GM23338 (cell line): ENCODE measurements at regions not wholly inside any gene's neighbourhood (a gene's known extent, or its start where the extent isn't known, plus 50 kb on each side); places are given as distances from the start of the nearest gene placed in this dataset.

Experiments used
- ATAC-seq: fragments of 200-7000 bp; cut with Tn5 transposase; 3 replicates; pipeline ENCODE4 v1.9.1; 2020
- DNase-seq: peaks from one replicate; pipeline ENCODE4 v3.0.0-alpha.2; 2015; ENCODE audit warnings: low spot score
- H2AFZ ChIP-seq: fragments of 200-600 bp; sonication (generic); 2 replicates; pipeline ENCODE4 v1.8.0; 2016; ENCODE audit warnings: antibody characterized with exemption, mild to moderate bottlenecking, moderate library complexity
- H3F3A ChIP-seq: fragments of 200-600 bp; sonication (generic); replicated peaks from 2 replicates; pipeline ENCODE4 v1.8.0; 2017; ENCODE audit warnings: antibody characterized with exemption, mixed run types, low read depth
- H3K27ac ChIP-seq: fragments of 200-600 bp; sonication (generic); 2 replicates; pipeline ENCODE4 v1.6.1; 2016; ENCODE audit warnings: low read depth
- H3K27me3 ChIP-seq: fragments of 200-600 bp; sonication (generic); 2 replicates; pipeline ENCODE4 v1.8.0; 2016; ENCODE audit warnings: mild to moderate bottlenecking, mixed run types, moderate library complexity; ENCODE audit not compliant: insufficient read depth
- H3K36me3 ChIP-seq: fragments of 200-600 bp; sonication (generic); 2 replicates; pipeline ENCODE4 v1.8.0; 2016; ENCODE audit warnings: mild to moderate bottlenecking; ENCODE audit not compliant: insufficient read depth
- H3K4me1 ChIP-seq: fragments of 200-600 bp; sonication (generic); 2 replicates; pipeline ENCODE4 v1.8.0; 2016; ENCODE audit warnings: mild to moderate bottlenecking, moderate library complexity; ENCODE audit not compliant: insufficient read depth
- H3K4me2 ChIP-seq: fragments of 200-600 bp; sonication (generic); 2 replicates; pipeline ENCODE4 v1.7.1; 2017; ENCODE audit warnings: mixed run types
- H3K4me3 ChIP-seq: fragments of 200-600 bp; sonication (generic); 2 replicates; pipeline ENCODE4 v1.6.1; 2016; ENCODE audit warnings: mixed run types
- H3K79me2 ChIP-seq: fragments of 200-600 bp; sonication (generic); replicated peaks from 2 replicates; pipeline ENCODE4 v1.8.0; 2017; ENCODE audit warnings: mild to moderate bottlenecking; ENCODE audit not compliant: insufficient read depth
- H3K9me2 ChIP-seq: fragments of 200-600 bp; sonication (generic); 2 replicates; pipeline ENCODE4 v1.8.0; 2017; ENCODE audit not compliant: insufficient read depth
- H4K20me1 ChIP-seq: fragments of 200-600 bp; sonication (generic); replicated peaks from 2 replicates; pipeline ENCODE4 v1.8.0; 2017; ENCODE audit warnings: mild to moderate bottlenecking; ENCODE audit not compliant: insufficient read depth
- H3K27ac Mint-ChIP-seq: 2 replicates; pipeline ENCODE4 v1.8.0; 2020; ENCODE audit warnings: inconsistent platforms, mild to moderate bottlenecking, moderate library complexity, mixed read lengths
- H3K27me3 Mint-ChIP-seq: 3 replicates; pipeline ENCODE4 v1.8.0; 2022; ENCODE audit warnings: low read depth, mild to moderate bottlenecking, moderate library complexity, mixed read lengths, inconsistent platforms; ENCODE audit not compliant: insufficient read depth, poor library complexity
- H3K36me3 Mint-ChIP-seq: 3 replicates; pipeline ENCODE4 v1.8.0; 2021; ENCODE audit warnings: low read depth, mild to moderate bottlenecking, inconsistent platforms, moderate library complexity, mixed read lengths
- H3K4me1 Mint-ChIP-seq: 3 replicates; pipeline ENCODE4 v1.8.0; 2020; ENCODE audit warnings: mild to moderate bottlenecking, inconsistent platforms, mixed read lengths
- H3K4me3 Mint-ChIP-seq: 3 replicates; pipeline ENCODE4 v1.8.0; 2021; ENCODE audit warnings: moderate library complexity, mild to moderate bottlenecking, inconsistent platforms, mixed read lengths
- H3K9me3 Mint-ChIP-seq: 3 replicates; pipeline ENCODE4 v1.8.0; 2020; ENCODE audit warnings: moderate library complexity, mild to moderate bottlenecking, inconsistent platforms, mixed read lengths
- EZH2phosphoT487 ChIP-seq: fragments of 200-600 bp; sonication (generic); IDR thresholded peaks from one replicate; pipeline ENCODE4 v1.8.1; 2018; ENCODE audit warnings: antibody characterized with exemption; ENCODE audit not compliant: unreplicated experiment
- JUNB ChIP-seq: IDR thresholded peaks from one replicate; pipeline ENCODE4 v1.6.1; 2016; ENCODE audit warnings: antibody characterized with exemption; ENCODE audit not compliant: unreplicated experiment
- NANOG ChIP-seq: IDR thresholded peaks from 2 replicates; pipeline ENCODE4 v1.6.1; 2016; ENCODE audit warnings: antibody characterized with exemption, borderline replicate concordance
- POLR2AphosphoS5 ChIP-seq: IDR thresholded peaks from 2 replicates; pipeline ENCODE4 v1.6.1; 2016; ENCODE audit warnings: antibody characterized with exemption, low read depth
- ZNF114 ChIP-seq: fragments of 250-450 bp; sonication (Bioruptor Pico); IDR thresholded peaks from 2 replicates; pipeline ENCODE4 v1.5.0; 2020; ENCODE audit warnings: mild to moderate bottlenecking, moderate library complexity
- TF ChIP-seq, protein P1 (sequence below): fragments of 250-450 bp; sonication (Bioruptor Pico); IDR thresholded peaks from 2 replicates; pipeline ENCODE4 v1.5.0; 2020; ENCODE audit warnings: mild to moderate bottlenecking, moderate library complexity
- TF ChIP-seq, protein P2 (sequence below): IDR thresholded peaks from one replicate; pipeline ENCODE4 v1.6.1; 2018; ENCODE audit warnings: antibody characterized with exemption; ENCODE audit not compliant: unreplicated experiment
- TF ChIP-seq, protein P3 (sequence below): IDR thresholded peaks from 2 replicates; pipeline ENCODE4 v1.6.1; 2016; ENCODE audit warnings: antibody characterized with exemption
- TF ChIP-seq, protein P4 (sequence below), 2 experiments: fragments of 200-600 bp in 1 of 2; sonication (generic) in 1 of 2; conservative IDR thresholded peaks; 2 replicates each; pipeline versions ENCODE4 v1.5.1 to v1.6.1; 2016 to 2017; ENCODE audit warnings: antibody characterized with exemption in 2 of 2, low read depth in 2 of 2, mild to moderate bottlenecking in 2 of 2, moderate library complexity in 1 of 2

DNA sequence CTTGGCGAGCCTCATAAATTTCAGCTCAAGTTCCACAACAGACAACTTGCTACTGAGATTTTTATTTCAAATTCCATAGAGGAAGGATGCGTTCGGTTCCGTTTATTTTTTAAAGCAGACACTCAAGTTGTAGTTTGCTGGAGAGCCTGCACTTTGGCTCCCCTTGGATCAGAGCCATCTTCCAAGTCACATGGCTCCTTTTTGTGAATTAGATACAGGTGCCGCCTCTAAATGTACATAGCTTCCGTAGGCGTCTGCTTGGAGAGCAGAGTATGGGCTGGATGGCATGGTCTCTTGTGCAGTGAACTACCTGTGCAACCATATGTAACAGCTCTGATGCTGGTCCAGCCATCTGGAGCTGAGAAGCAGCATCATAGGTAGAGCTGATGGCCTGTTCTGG is 73.9 kb upstream of the WWC1 start:
- H3K4me3 ChIP-seq, result no peak overlapping the region
- H4K20me1 ChIP-seq, result no peaks in the 10 kb centered on the region
- H3K79me2 ChIP-seq, result no peaks in the 10 kb centered on the region
- H3K4me2 ChIP-seq, result no peak overlapping the region
- Mint-ChIP-seq H3K4me1 (peaks cover 24% of the 10 kb centered on the region), H3K4me3 (no peak overlapping the region), H3K27me3 (peaks cover 11% of the 10 kb centered on the region), H3K9me3 (no peaks in the 10 kb centered on the region), H3K27ac (no peak overlapping the region), H3K36me3 (no peaks in the 10 kb centered on the region)
- H3K9me2 ChIP-seq, result no peaks in the 10 kb centered on the region; the same call in 1 of the 2 replicates
- no peak overlapping the region for H2AFZ ChIP-seq
- peaks cover 21% of the 10 kb centered on the region for H3K4me1 ChIP-seq
- H3K27me3 ChIP-seq, result no peaks in the 10 kb centered on the region
- DNase-seq, result no peak
- no peak overlapping the region for H3K27ac ChIP-seq
- TF ChIP-seq ZNF114 (CRISPR knock-in tag) (no peak), POLR2AphosphoS5 (no peak), NANOG (no peak), EZH2phosphoT487 (no peak), JUNB (no peak)
- TF ChIP-seq, protein P1, sequence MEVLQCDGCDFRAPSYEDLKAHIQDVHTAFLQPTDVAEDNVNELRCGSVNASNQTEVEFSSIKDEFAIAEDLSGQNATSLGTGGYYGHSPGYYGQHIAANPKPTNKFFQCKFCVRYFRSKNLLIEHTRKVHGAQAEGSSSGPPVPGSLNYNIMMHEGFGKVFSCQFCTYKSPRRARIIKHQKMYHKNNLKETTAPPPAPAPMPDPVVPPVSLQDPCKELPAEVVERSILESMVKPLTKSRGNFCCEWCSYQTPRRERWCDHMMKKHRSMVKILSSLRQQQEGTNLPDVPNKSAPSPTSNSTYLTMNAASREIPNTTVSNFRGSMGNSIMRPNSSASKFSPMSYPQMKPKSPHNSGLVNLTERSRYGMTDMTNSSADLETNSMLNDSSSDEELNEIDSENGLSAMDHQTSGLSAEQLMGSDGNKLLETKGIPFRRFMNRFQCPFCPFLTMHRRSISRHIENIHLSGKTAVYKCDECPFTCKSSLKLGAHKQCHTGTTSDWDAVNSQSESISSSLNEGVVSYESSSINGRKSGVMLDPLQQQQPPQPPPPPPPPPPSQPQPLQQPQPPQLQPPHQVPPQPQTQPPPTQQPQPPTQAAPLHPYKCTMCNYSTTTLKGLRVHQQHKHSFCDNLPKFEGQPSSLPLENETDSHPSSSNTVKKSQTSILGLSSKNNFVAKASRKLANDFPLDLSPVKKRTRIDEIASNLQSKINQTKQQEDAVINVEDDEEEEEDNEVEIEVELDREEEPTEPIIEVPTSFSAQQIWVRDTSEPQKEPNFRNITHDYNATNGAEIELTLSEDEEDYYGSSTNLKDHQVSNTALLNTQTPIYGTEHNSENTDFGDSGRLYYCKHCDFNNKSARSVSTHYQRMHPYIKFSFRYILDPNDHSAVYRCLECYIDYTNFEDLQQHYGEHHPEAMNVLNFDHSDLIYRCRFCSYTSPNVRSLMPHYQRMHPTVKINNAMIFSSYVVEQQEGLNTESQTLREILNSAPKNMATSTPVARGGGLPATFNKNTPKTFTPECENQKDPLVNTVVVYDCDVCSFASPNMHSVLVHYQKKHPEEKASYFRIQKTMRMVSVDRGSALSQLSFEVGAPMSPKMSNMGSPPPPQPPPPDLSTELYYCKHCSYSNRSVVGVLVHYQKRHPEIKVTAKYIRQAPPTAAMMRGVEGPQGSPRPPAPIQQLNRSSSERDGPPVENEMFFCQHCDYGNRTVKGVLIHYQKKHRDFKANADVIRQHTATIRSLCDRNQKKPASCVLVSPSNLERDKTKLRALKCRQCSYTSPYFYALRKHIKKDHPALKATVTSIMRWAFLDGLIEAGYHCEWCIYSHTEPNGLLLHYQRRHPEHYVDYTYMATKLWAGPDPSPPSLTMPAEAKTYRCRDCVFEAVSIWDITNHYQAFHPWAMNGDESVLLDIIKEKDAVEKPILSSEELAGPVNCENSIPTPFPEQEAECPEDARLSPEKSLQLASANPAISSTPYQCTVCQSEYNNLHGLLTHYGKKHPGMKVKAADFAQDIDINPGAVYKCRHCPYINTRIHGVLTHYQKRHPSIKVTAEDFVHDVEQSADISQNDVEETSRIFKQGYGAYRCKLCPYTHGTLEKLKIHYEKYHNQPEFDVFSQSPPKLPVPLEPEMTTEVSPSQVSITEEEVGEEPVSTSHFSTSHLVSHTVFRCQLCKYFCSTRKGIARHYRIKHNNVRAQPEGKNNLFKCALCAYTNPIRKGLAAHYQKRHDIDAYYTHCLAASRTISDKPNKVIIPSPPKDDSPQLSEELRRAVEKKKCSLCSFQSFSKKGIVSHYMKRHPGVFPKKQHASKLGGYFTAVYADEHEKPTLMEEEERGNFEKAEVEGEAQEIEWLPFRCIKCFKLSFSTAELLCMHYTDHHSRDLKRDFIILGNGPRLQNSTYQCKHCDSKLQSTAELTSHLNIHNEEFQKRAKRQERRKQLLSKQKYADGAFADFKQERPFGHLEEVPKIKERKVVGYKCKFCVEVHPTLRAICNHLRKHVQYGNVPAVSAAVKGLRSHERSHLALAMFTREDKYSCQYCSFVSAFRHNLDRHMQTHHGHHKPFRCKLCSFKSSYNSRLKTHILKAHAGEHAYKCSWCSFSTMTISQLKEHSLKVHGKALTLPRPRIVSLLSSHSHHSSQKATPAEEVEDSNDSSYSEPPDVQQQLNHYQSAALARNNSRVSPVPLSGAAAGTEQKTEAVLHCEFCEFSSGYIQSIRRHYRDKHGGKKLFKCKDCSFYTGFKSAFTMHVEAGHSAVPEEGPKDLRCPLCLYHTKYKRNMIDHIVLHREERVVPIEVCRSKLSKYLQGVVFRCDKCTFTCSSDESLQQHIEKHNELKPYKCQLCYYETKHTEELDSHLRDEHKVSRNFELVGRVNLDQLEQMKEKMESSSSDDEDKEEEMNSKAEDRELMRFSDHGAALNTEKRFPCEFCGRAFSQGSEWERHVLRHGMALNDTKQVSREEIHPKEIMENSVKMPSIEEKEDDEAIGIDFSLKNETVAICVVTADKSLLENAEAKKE (CRISPR knock-in tag), result no peak
- TF ChIP-seq, protein P2, sequence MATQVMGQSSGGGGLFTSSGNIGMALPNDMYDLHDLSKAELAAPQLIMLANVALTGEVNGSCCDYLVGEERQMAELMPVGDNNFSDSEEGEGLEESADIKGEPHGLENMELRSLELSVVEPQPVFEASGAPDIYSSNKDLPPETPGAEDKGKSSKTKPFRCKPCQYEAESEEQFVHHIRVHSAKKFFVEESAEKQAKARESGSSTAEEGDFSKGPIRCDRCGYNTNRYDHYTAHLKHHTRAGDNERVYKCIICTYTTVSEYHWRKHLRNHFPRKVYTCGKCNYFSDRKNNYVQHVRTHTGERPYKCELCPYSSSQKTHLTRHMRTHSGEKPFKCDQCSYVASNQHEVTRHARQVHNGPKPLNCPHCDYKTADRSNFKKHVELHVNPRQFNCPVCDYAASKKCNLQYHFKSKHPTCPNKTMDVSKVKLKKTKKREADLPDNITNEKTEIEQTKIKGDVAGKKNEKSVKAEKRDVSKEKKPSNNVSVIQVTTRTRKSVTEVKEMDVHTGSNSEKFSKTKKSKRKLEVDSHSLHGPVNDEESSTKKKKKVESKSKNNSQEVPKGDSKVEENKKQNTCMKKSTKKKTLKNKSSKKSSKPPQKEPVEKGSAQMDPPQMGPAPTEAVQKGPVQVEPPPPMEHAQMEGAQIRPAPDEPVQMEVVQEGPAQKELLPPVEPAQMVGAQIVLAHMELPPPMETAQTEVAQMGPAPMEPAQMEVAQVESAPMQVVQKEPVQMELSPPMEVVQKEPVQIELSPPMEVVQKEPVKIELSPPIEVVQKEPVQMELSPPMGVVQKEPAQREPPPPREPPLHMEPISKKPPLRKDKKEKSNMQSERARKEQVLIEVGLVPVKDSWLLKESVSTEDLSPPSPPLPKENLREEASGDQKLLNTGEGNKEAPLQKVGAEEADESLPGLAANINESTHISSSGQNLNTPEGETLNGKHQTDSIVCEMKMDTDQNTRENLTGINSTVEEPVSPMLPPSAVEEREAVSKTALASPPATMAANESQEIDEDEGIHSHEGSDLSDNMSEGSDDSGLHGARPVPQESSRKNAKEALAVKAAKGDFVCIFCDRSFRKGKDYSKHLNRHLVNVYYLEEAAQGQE, result no peak
- TF ChIP-seq, protein P3, sequence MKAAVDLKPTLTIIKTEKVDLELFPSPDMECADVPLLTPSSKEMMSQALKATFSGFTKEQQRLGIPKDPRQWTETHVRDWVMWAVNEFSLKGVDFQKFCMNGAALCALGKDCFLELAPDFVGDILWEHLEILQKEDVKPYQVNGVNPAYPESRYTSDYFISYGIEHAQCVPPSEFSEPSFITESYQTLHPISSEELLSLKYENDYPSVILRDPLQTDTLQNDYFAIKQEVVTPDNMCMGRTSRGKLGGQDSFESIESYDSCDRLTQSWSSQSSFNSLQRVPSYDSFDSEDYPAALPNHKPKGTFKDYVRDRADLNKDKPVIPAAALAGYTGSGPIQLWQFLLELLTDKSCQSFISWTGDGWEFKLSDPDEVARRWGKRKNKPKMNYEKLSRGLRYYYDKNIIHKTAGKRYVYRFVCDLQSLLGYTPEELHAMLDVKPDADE, result no peak
- TF ChIP-seq, protein P4, sequence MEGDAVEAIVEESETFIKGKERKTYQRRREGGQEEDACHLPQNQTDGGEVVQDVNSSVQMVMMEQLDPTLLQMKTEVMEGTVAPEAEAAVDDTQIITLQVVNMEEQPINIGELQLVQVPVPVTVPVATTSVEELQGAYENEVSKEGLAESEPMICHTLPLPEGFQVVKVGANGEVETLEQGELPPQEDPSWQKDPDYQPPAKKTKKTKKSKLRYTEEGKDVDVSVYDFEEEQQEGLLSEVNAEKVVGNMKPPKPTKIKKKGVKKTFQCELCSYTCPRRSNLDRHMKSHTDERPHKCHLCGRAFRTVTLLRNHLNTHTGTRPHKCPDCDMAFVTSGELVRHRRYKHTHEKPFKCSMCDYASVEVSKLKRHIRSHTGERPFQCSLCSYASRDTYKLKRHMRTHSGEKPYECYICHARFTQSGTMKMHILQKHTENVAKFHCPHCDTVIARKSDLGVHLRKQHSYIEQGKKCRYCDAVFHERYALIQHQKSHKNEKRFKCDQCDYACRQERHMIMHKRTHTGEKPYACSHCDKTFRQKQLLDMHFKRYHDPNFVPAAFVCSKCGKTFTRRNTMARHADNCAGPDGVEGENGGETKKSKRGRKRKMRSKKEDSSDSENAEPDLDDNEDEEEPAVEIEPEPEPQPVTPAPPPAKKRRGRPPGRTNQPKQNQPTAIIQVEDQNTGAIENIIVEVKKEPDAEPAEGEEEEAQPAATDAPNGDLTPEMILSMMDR (conservative IDR thresholded peaks at IDR 0.05; ENCODE audit: low read depth in 2 of 2), result no peak
- no peak for ATAC-seq
- no peaks in the 10 kb centered on the region for H3F3A ChIP-seq
- H3K36me3 ChIP-seq, result no peaks in the 10 kb centered on the region
